ENCODE measurements at regions not wholly inside any gene's neighbourhood (a gene's known extent, or its start where the extent isn't known, plus 50 kb on each side); places are given as distances from the start of the nearest gene placed in this dataset.
A peak's percentile ranks its signal among the peaks of the same experiment; 100 is the strongest.

DNA sequence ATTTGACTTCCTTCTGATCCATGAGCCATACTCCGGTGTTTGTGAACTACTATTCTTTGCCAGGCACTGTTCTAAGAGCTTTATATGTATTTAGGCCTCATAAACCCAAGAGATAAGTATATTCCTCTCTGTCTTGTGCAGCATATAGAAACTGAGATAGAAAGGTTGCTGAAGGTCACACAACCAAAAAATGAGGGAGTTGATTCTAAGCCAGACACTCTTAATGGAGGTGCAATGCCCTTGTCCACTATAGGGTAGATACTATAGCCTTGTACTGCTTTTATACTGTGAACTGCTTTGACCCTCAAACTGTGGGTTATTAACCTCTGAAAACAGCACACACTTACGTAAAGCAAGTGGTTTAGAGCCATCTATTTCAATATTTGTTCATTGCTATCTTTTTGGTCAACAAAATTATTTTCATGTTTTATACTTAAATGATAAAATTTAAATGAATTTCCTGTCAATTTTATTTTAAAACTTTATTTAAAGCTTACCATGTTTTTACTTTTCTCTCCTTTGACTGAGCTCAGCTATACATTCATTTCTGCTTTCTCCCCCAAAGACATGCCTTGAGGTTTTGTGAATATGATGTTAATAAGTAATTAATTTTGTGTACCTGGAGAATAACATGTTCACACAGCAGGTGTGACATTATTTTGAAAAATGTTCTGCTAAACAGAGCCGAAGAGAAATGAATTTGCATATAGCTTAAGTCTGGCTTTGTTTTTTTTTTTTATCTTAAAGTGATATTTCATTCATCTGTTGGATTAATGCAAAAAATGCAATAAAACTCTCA lies 687.3 kb downstream of the DNAJB9 start:
- Histone ChIP-seq H3K4me1 (ENCODE audit: control insufficient read depth, insufficient read depth, low read length) (no peaks in the 10 kb centered on the region), H4K20me1 (ENCODE audit: control insufficient read depth, insufficient read depth) (no peaks in the 10 kb centered on the region), H3K4me3 (no peak overlapping the region), H3K79me2 (ENCODE audit: control insufficient read depth, insufficient read depth, low read length) (no peaks in the 10 kb centered on the region), H3K36me3 (ENCODE audit: control insufficient read depth in 2 of 2, insufficient read depth in 2 of 2, low read length in 1 of 2) (no peaks in the 10 kb centered on the region), H3K27ac (ENCODE audit: control insufficient read depth, insufficient read depth) (no peak overlapping the region), H3K27me3 (replicated peaks in 1 of 2; ENCODE audit: control insufficient read depth in 2 of 2, insufficient read depth in 2 of 2, low read length in 1 of 2) (no peaks in the 10 kb centered on the region), H3K4me2 (ENCODE audit: control insufficient read depth, insufficient read depth) (no peak overlapping the region), H2AFZ (ENCODE audit: control insufficient read depth, low read depth, low read length) (no peak overlapping the region), H3K9me3 (replicated peaks; ENCODE audit: control insufficient read depth, insufficient read depth, low read length) (no peaks in the 10 kb centered on the region), H3K9ac (ENCODE audit: control insufficient read depth, insufficient read depth, low read length) (no peak overlapping the region)
- intact Hi-C loops (cut with micrococcal nuclease; ENCODE audit: unreplicated experiment) (no loop called here), in situ Hi-C loops (cut with MboI) (no loop called here)
- ChIA-PET CTCF (no interaction called here), POLR2A (no interaction called here), RAD21 (ENCODE audit: unreplicated experiment) (no interaction called here), SMC1A (ENCODE audit: uncharacterized antibody, unreplicated experiment) (interaction anchor here (1.2 kb wide), 1 partner anchor 24 kb away, joined by 4 read pairs; no protein-coding TSS in a partner anchor)
- DNase-seq (ENCODE audit: low read depth, low spot score) = no peak
- ATAC-seq = no peak
- FAIRE-seq = no peak
- WGBS (ENCODE audit: insufficient coverage, insufficient replicate concordance, low lambda C conversion rate, missing lambda C conversion rate) = 12% methylated on average over 3 of the region's 3 CpGs
- peak; percentile 16; the same call in 1 of the 2 replicates for TF ChIP-seq ZNF384 (IDR thresholded peaks at IDR 0.05; ENCODE audit: borderline replicate concordance, low read depth, low read length)
- TF ChIP-seq MYC (IDR thresholded peaks at IDR 0.05; ENCODE audit: insufficient read depth, insufficient read length, insufficient replicate concordance, low read length, severe bottlenecking) = no peak
- TF ChIP-seq YBX1 (IDR thresholded peaks at IDR 0.05) = no peak
- TF ChIP-seq, protein P1, sequence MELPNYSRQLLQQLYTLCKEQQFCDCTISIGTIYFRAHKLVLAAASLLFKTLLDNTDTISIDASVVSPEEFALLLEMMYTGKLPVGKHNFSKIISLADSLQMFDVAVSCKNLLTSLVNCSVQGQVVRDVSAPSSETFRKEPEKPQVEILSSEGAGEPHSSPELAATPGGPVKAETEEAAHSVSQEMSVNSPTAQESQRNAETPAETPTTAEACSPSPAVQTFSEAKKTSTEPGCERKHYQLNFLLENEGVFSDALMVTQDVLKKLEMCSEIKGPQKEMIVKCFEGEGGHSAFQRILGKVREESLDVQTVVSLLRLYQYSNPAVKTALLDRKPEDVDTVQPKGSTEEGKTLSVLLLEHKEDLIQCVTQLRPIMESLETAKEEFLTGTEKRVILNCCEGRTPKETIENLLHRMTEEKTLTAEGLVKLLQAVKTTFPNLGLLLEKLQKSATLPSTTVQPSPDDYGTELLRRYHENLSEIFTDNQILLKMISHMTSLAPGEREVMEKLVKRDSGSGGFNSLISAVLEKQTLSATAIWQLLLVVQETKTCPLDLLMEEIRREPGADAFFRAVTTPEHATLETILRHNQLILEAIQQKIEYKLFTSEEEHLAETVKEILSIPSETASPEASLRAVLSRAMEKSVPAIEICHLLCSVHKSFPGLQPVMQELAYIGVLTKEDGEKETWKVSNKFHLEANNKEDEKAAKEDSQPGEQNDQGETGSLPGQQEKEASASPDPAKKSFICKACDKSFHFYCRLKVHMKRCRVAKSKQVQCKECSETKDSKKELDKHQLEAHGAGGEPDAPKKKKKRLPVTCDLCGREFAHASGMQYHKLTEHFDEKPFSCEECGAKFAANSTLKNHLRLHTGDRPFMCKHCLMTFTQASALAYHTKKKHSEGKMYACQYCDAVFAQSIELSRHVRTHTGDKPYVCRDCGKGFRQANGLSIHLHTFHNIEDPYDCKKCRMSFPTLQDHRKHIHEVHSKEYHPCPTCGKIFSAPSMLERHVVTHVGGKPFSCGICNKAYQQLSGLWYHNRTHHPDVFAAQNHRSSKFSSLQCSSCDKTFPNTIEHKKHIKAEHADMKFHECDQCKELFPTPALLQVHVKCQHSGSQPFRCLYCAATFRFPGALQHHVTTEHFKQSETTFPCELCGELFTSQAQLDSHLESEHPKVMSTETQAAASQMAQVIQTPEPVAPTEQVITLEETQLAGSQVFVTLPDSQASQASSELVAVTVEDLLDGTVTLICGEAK (IDR thresholded peaks at IDR 0.05; ENCODE audit: borderline replicate concordance) = peak; percentile 46; the same call in 1 of the 2 replicates
- no TSS peak for BruUV-seq (replicated peaks)
